GM21367 (cell line): ENCODE measurements at regions not wholly inside any gene's neighbourhood (a gene's known extent, or its start where the extent isn't known, plus 50 kb on each side); places are given as distances from the start of the nearest gene placed in this dataset.

Source experiments
- ATAC-seq: cut with Tn5 transposase; IDR thresholded peaks from one replicate; pipeline ENCODE4 v1.9.1; 2021; ENCODE audit not compliant: unreplicated experiment

- no peak for ATAC-seq
These were observed 66.3 kb downstream of the MYCN start for GRCh38 chr2:16006537-16007166.

- ATAC-seq = no peak
These were observed 65.6 kb downstream of the MYCN start for GRCh38 chr2:16005816-16006536.

GRCh38 chr2:16005389-16005788 is 65.0 kb downstream of the MYCN start:
- ATAC-seq = no peak

- ATAC-seq = no peak
These were observed 63.5 kb downstream of the MYCN start for GRCh38 chr2:16003809-16004208.

GRCh38 chr2:16003152-16003551 is 62.8 kb downstream of the MYCN start:
- no peak for ATAC-seq

- no peak for ATAC-seq
These were observed 62.2 kb downstream of the MYCN start for GRCh38 chr2:16002575-16002974.

GRCh38 chr2:16002144-16002543 is 61.8 kb downstream of the MYCN start:
- no peak for ATAC-seq

GRCh38 chr2:16000642-16001041 is 60.3 kb downstream of the MYCN start:
- no peak for ATAC-seq

GRCh38 chr2:15999596-16000469 is 59.5 kb downstream of the MYCN start:
- ATAC-seq = no peak

GRCh38 chr2:15997728-15998280 is 57.5 kb downstream of the MYCN start:
- ATAC-seq = no peak

GRCh38 chr2:15996536-15997423 is 56.4 kb downstream of the MYCN start:
- no peak for ATAC-seq
